H7 (cell line): ENCODE measurements at regions not wholly inside any gene's neighbourhood (a gene's known extent, or its start where the extent isn't known, plus 50 kb on each side); places are given as distances from the start of the nearest gene placed in this dataset.

Experiments used
- DNase-seq: peaks from one replicate; pipeline ENCODE4 v3.0.0; 2012
- H3K27me3 ChIP-seq: 2 replicates; pipeline ENCODE4 v1.6.0; 2011; ENCODE audit warnings: mild to moderate bottlenecking, low read length; ENCODE audit not compliant: control insufficient read depth, insufficient read depth
- H3K36me3 ChIP-seq: replicated peaks from 2 replicates; pipeline ENCODE4 v1.5.1; 2011; ENCODE audit warnings: low read length; ENCODE audit not compliant: control insufficient read depth, insufficient read depth
- H3K4me3 ChIP-seq: 2 replicates; pipeline ENCODE4 v1.5.1; 2011; ENCODE audit warnings: low read depth, mild to moderate bottlenecking, control low read depth, low read length, moderate library complexity; ENCODE audit not compliant: insufficient read depth

- H3K4me3 ChIP-seq = no peak overlapping the region
- no peak for DNase-seq
- no peaks in the 10 kb centered on the region for H3K27me3 ChIP-seq
- H3K36me3 ChIP-seq = no peaks in the 10 kb centered on the region
These were observed 258.5 kb upstream of the IRF2BP2 start for GRCh38 chr1:234868296-234869147.

GRCh38 chr1:234866007-234866866, 256.3 kb upstream of the IRF2BP2 start:
- H3K27me3 ChIP-seq = no peaks in the 10 kb centered on the region
- no peak overlapping the region for H3K4me3 ChIP-seq
- H3K36me3 ChIP-seq = no peaks in the 10 kb centered on the region
- DNase-seq = no peak

- DNase-seq = no peak
- Histone ChIP-seq H3K36me3 (no peaks in the 10 kb centered on the region), H3K4me3 (no peak overlapping the region), H3K27me3 (no peaks in the 10 kb centered on the region)
These were observed 255.4 kb upstream of the IRF2BP2 start for GRCh38 chr1:234865171-234866006.

- Histone ChIP-seq H3K4me3 (no peak overlapping the region), H3K27me3 (no peaks in the 10 kb centered on the region), H3K36me3 (no peaks in the 10 kb centered on the region)
- DNase-seq = no peak
These were observed 254.1 kb upstream of the IRF2BP2 start for GRCh38 chr1:234864116-234864515.

GRCh38 chr1:234863551-234863971, 253.6 kb upstream of the IRF2BP2 start:
- H3K27me3 ChIP-seq = no peaks in the 10 kb centered on the region
- DNase-seq = no peak
- no peak overlapping the region for H3K4me3 ChIP-seq
- H3K36me3 ChIP-seq = no peaks in the 10 kb centered on the region

GRCh38 chr1:234862944-234863515, 253.1 kb upstream of the IRF2BP2 start:
- H3K36me3 ChIP-seq = no peaks in the 10 kb centered on the region
- no peaks in the 10 kb centered on the region for H3K27me3 ChIP-seq
- DNase-seq = no peak
- no peak overlapping the region for H3K4me3 ChIP-seq

- Histone ChIP-seq H3K4me3 (no peak overlapping the region), H3K27me3 (no peaks in the 10 kb centered on the region), H3K36me3 (no peaks in the 10 kb centered on the region)
- no peak for DNase-seq
These were observed 252.5 kb upstream of the IRF2BP2 start for GRCh38 chr1:234862360-234862943.

GRCh38 chr1:234861761-234862160, 251.8 kb upstream of the IRF2BP2 start:
- no peaks in the 10 kb centered on the region for H3K36me3 ChIP-seq

GRCh38 chr1:234861024-234861620, 251.1 kb upstream of the IRF2BP2 start:
- no peak for DNase-seq
- Histone ChIP-seq H3K36me3 (no peaks in the 10 kb centered on the region), H3K27me3 (no peaks in the 10 kb centered on the region), H3K4me3 (no peak overlapping the region)

More at GRCh38 chr1:234861761-234862160, 251.8 kb upstream of the IRF2BP2 start:
- DNase-seq = no peak
- Histone ChIP-seq H3K27me3 (no peaks in the 10 kb centered on the region), H3K4me3 (no peak overlapping the region)

GRCh38 chr1:234858722-234859121, 248.7 kb upstream of the IRF2BP2 start:
- Histone ChIP-seq H3K27me3 (no peaks in the 10 kb centered on the region), H3K36me3 (no peaks in the 10 kb centered on the region), H3K4me3 (no peak overlapping the region)
- no peak for DNase-seq

GRCh38 chr1:234856845-234857245, 246.9 kb upstream of the IRF2BP2 start:
- H3K4me3 ChIP-seq = no peak overlapping the region
- no peaks in the 10 kb centered on the region for H3K36me3 ChIP-seq
- DNase-seq = no peak
- H3K27me3 ChIP-seq = no peaks in the 10 kb centered on the region

GRCh38 chr1:234855851-234856250, 245.9 kb upstream of the IRF2BP2 start:
- H3K27me3 ChIP-seq = no peaks in the 10 kb centered on the region
- H3K4me3 ChIP-seq = no peak overlapping the region
- H3K36me3 ChIP-seq = no peaks in the 10 kb centered on the region
- no peak for DNase-seq

- DNase-seq = no peak
- Histone ChIP-seq H3K27me3 (no peaks in the 10 kb centered on the region), H3K4me3 (no peak overlapping the region), H3K36me3 (no peaks in the 10 kb centered on the region)
These were observed 244.7 kb upstream of the IRF2BP2 start for GRCh38 chr1:234854645-234855039.
